ENCODE measurements at regions not wholly inside any gene's neighbourhood (a gene's known extent, or its start where the extent isn't known, plus 50 kb on each side); places are given as distances from the start of the nearest gene placed in this dataset.
A peak's percentile ranks its signal among the peaks of the same experiment; 100 is the strongest.
"Not testable (repeated sequence)": the region's sequence is repeated elsewhere in the genome, so short reads cannot be mapped to it uniquely, and the experiment has no call there.

- DNase-seq = no peak
Observed at GRCh38 chr7:16933296-16934279, 51.8 kb upstream of the AGR3 start.

GRCh38 chr7:16934722-16935340, 53.0 kb upstream of the AGR3 start:
- no peak for DNase-seq

- DNase-seq = no peak
Observed at GRCh38 chr7:16935341-16935735, 53.6 kb upstream of the AGR3 start.

GRCh38 chr7:16936626-16937422, 55.0 kb upstream of the AGR3 start:
- DNase-seq = no peak

DNA sequence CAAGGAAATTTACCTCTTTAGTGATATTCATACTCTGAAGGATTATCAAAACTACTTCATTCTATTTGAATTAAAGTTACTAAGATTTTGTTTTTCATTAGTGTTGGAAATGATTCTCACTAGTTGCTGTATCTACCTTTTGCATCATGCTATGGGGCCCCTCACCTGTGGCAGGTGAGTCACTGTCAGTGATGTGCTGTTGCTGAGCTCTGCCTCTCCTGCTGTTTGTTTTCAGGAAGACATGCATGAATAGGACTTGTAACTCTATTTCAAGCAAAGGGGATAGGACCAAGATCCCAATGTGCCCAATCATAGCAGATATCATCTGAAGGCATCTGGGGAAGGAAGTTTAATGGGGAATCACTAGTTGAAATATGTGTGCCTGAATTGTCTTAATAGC, 57.4 kb upstream of the AGR3 start:
- no peak for DNase-seq

GRCh38 chr7:16940776-16941175, 59.0 kb upstream of the AGR3 start:
- DNase-seq = no peak

DNA sequence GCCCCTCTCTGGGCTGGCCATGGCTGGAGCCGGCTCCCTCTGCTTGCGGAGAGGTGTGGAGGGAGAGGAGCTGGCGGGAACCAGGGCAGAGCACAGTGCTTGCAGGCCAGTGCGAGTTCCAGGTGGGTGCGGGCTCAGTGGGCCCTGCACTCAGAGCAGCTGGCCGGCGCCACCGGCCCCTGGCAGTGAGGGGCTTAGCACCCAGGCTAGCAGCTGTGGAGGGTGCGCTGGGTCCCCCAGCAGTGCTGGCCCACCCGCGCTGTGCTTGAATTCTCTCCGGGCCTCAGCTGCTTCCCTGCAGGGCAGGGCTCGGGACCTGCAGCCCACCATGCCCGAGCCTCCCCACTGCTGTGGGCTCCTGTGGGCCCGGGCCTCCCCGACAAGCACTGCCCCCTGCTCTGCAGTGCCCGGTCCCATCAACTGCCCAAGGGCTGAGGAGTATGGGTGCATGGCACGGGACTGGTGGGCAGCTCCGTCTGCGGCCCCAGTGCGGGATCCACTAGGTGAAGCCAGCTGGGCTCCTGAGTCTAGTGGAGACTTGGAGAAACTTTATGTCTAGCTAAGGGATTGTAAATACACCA, 61.2 kb upstream of the AGR3 start:
- DNase-seq = no peak

GRCh38 chr7:16944936-16945335, 63.2 kb upstream of the AGR3 start:
- DNase-seq = no peak

DNA sequence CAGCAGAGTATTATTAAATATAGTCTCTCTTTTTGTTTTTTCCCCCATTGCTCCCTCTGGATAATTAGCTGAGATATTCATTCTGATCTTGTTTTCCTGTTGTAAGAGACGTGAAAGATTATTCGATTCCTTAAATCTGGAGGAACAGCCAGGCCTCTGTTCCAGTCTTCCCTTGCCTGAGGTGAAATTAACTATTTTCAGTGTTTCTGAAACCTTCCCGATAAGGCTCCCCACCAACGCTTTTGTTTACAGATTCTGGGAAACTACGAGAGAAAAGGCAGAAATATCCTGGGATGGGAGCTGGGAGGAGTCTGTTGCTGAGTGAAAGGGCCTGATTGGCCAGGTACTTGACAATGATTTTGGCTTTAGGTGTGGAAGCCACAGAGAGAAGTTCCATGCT, 63.6 kb upstream of the AGR3 start:
- DNase-seq = no peak

- DNase-seq = not testable (repeated sequence)
Observed at GRCh38 chr7:16948110-16948509, 66.3 kb upstream of the AGR3 start.

DNA sequence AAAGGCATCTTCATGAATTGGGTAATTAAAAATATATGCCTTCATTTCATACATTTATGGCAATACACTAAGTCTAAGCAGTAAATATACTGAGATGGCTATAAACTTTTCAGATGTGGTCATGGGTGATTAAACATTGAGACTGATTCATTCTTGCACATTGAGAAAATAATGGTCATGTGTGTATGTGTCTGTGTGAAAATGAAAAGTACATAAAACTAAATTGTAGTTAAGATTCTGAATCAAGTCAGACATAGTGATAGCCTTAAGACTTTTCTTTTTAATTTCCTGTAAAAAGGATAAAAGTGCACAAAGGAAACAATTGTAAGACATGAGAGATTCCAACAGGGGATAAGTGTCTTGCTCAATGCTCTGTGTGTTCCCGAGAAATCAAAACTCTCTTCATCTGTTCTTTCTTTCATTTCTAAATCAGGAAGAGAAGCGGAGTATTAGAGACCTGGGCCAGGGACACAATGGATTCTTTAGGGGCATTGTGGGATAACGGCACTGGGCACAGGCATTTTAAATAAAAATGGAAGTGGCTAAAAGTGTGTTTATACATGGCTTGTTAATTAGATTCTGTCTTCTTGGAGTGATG, 69.8 kb upstream of the AGR3 start:
- DNase-seq = no peak

GRCh38 chr7:16954321-16954720, 72.5 kb upstream of the AGR3 start:
- no peak for DNase-seq

DNA sequence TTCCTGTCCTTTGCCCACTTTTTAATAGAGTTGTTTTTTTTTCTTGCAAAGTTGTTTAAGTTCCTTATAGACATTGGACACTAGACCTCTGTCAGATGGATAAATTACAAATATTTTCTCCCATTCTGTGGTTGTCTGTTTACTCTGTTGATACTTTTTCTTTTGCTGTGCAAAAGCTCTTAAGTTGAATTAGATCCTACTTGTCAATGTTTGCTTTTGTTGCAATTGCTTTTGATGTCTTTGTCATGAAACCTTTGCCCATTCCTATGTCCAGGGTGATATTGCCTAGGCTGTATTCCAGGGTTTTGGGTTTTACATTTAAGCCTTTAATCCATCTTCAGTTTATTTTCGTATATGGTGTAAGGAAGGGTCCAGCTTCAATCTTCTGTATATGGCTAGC, 76.9 kb upstream of the AGR3 start:
- no peak for DNase-seq

- no peak for DNase-seq
Observed at GRCh38 chr7:16960337-16960965, 78.7 kb upstream of the AGR3 start.

- peak; percentile 80 for DNase-seq
Observed at GRCh38 chr7:16961641-16962040, 79.9 kb upstream of the AGR3 start.

GRCh38 chr7:16963044-16963443, 81.3 kb upstream of the AGR3 start:
- no peak for DNase-seq

DNA sequence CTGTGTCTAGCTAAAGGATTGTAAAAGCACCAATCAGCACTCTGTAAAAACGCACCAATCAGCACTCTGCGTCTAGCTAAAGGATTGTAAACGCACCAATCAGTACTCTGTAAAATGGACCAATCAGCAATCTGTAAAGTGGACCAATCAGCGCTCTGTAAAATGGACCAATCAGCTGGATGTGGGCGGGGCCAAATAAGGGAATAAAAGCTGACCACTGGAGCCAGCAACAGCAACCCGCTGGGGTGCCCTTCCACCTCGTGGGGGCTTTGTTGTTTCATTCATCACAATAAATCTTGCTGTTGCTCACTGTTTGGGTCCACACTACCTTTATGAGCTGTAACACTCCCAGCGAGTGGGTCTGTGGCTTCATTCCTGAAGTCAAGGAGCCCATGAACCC, 83.9 kb upstream of the AGR3 start:
- DNase-seq = not testable (repeated sequence)

- DNase-seq = peak; percentile 83
Observed at GRCh38 chr7:16967300-16967811, 85.6 kb upstream of the AGR3 start.

DNA sequence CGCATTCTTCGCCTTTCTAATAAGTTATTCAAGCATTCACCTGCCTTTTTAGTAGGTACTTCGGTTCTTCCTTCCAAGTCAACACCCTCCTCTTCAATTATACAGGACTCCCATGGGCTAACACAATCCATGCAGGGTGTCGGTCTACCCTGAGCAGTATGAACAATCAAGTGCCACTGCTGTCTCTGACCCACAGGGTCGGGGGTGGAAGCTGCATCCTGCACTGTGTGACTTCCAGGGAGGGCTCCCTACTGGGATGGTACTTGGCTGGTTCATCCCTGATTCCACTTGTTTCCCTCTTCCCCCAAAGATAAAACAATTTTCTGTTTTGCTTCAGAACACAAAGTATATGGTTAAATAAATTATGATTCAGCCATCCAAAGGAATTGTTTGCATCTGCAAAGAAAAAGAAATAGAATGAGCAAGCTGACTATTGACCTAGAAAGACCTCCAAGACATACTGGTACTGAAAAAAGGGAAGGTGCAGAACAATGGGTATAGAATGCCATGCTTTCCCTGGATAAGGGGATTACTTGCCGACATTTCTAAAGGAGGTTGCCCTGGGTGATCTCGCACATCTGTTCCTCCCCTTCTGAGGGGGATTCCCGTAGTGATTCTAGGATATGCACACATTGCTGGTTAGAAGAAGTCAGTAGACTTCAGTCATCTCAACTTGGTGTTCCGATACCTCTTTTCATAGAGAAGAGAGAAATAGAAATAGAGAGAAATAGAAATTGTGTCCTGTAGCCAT, 89.1 kb upstream of the AGR3 start:
- no peak for DNase-seq

DNA sequence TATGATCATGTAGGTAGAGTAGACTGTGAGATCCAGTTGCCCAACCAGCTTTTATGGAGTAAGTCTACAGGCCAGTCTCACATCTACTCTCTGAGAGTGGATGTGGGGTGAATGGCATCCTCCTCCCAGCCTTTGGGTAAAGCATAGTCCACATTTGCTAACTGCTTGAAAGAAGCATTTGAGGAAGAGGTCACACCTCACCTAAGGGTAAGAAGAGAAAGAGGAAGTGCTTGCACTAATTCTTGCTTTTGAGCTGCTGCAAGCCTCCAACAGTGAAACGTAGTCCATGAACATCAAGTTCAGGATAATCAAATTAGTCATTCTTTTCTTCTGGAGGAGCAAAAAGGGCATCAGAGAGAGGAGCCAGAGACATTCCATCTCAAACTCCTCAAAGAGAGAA, 93.9 kb upstream of the AGR3 start:
- no peak for DNase-seq

Measured in muscle of arm (tissue), 1 donor.